ENCODE measurements at regions not wholly inside any gene's neighbourhood (a gene's known extent, or its start where the extent isn't known, plus 50 kb on each side); places are given as distances from the start of the nearest gene placed in this dataset.

DNA sequence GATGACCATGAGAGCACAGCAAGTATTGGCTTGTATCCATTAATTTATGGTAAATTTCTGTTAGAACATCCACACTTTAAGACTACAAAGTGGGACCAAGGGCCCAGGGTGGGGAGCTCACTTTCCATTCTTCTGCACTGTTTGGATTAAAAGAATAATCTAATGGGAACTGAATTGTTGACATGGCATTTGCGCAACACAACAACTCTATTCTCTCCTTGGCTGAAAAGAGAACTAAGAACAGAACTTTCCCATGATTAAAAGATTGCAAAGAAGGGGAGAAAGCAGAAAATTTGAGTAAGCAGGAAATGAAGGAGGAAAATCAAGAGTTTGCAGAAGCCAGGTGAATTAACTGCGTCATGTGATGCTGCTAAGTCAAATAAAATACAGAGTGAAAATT lies 143.4 kb downstream of the HINT1 start:
- ChIA-PET SMC1A (ENCODE audit: uncharacterized antibody, unreplicated experiment) (no interaction called here), RAD21 (ENCODE audit: unreplicated experiment) (no interaction called here), POLR2A (no interaction called here), CTCF (no interaction called here)
- Histone ChIP-seq H3K27me3 (replicated peaks in 1 of 2; ENCODE audit: control insufficient read depth in 2 of 2, insufficient read depth in 2 of 2, low read length in 1 of 2) (no peaks in the 10 kb centered on the region), H3K79me2 (ENCODE audit: control insufficient read depth, insufficient read depth, low read length) (no peaks in the 10 kb centered on the region), H3K9me3 (replicated peaks; ENCODE audit: control insufficient read depth, insufficient read depth, low read length) (no peaks in the 10 kb centered on the region), H3K4me1 (ENCODE audit: control insufficient read depth, insufficient read depth, low read length) (no peaks in the 10 kb centered on the region), H2AFZ (ENCODE audit: control insufficient read depth, low read depth, low read length) (no peak overlapping the region), H3K9ac (ENCODE audit: control insufficient read depth, insufficient read depth, low read length) (no peak overlapping the region), H3K36me3 (ENCODE audit: control insufficient read depth in 2 of 2, insufficient read depth in 2 of 2, low read length in 1 of 2) (no peaks in the 10 kb centered on the region), H3K4me3 (no peak overlapping the region), H3K4me2 (ENCODE audit: control insufficient read depth, insufficient read depth) (no peak overlapping the region), H4K20me1 (ENCODE audit: control insufficient read depth, insufficient read depth) (no peaks in the 10 kb centered on the region), H3K27ac (ENCODE audit: control insufficient read depth, insufficient read depth) (no peak overlapping the region)
- intact Hi-C loops (cut with micrococcal nuclease; ENCODE audit: unreplicated experiment) (no loop called here), in situ Hi-C loops (cut with MboI) (no loop called here)
- WGBS (ENCODE audit: insufficient coverage, insufficient replicate concordance, low lambda C conversion rate, missing lambda C conversion rate) = 98% methylated on average over 2 of the region's 2 CpGs
- ATAC-seq (no peak), FAIRE-seq (no peak), DNase-seq (ENCODE audit: low read depth, low spot score) (no peak)
- TF ChIP-seq IKZF1 (conservative IDR thresholded peaks at IDR 0.05) (no peak), STAT3 (IDR thresholded peaks at IDR 0.05; ENCODE audit: low read depth, low read length) (no peak), ATF7 (IDR thresholded peaks at IDR 0.05; ENCODE audit: low read depth) (no peak), MYC (IDR thresholded peaks at IDR 0.05; ENCODE audit: insufficient read depth, insufficient read length, insufficient replicate concordance, low read length, severe bottlenecking) (no peak)
- TF ChIP-seq, protein P1, sequence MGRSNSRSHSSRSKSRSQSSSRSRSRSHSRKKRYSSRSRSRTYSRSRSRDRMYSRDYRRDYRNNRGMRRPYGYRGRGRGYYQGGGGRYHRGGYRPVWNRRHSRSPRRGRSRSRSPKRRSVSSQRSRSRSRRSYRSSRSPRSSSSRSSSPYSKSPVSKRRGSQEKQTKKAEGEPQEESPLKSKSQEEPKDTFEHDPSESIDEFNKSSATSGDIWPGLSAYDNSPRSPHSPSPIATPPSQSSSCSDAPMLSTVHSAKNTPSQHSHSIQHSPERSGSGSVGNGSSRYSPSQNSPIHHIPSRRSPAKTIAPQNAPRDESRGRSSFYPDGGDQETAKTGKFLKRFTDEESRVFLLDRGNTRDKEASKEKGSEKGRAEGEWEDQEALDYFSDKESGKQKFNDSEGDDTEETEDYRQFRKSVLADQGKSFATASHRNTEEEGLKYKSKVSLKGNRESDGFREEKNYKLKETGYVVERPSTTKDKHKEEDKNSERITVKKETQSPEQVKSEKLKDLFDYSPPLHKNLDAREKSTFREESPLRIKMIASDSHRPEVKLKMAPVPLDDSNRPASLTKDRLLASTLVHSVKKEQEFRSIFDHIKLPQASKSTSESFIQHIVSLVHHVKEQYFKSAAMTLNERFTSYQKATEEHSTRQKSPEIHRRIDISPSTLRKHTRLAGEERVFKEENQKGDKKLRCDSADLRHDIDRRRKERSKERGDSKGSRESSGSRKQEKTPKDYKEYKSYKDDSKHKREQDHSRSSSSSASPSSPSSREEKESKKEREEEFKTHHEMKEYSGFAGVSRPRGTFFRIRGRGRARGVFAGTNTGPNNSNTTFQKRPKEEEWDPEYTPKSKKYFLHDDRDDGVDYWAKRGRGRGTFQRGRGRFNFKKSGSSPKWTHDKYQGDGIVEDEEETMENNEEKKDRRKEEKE (IDR thresholded peaks at IDR 0.05) = no peak
- TF ChIP-seq, protein P2, sequence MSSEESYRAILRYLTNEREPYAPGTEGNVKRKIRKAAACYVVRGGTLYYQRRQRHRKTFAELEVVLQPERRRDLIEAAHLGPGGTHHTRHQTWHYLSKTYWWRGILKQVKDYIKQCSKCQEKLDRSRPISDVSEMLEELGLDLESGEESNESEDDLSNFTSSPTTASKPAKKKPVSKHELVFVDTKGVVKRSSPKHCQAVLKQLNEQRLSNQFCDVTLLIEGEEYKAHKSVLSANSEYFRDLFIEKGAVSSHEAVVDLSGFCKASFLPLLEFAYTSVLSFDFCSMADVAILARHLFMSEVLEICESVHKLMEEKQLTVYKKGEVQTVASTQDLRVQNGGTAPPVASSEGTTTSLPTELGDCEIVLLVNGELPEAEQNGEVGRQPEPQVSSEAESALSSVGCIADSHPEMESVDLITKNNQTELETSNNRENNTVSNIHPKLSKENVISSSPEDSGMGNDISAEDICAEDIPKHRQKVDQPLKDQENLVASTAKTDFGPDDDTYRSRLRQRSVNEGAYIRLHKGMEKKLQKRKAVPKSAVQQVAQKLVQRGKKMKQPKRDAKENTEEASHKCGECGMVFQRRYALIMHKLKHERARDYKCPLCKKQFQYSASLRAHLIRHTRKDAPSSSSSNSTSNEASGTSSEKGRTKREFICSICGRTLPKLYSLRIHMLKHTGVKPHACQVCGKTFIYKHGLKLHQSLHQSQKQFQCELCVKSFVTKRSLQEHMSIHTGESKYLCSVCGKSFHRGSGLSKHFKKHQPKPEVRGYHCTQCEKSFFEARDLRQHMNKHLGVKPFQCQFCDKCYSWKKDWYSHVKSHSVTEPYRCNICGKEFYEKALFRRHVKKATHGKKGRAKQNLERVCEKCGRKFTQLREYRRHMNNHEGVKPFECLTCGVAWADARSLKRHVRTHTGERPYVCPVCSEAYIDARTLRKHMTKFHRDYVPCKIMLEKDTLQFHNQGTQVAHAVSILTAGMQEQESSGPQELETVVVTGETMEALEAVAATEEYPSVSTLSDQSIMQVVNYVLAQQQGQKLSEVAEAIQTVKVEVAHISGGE (CRISPR knock-in tag; IDR thresholded peaks at IDR 0.05) = no peak
- BruUV-seq (replicated peaks) = no TSS peak
